ENCODE measurements at regions not wholly inside any gene's neighbourhood (a gene's known extent, or its start where the extent isn't known, plus 50 kb on each side); places are given as distances from the start of the nearest gene placed in this dataset.

DNA sequence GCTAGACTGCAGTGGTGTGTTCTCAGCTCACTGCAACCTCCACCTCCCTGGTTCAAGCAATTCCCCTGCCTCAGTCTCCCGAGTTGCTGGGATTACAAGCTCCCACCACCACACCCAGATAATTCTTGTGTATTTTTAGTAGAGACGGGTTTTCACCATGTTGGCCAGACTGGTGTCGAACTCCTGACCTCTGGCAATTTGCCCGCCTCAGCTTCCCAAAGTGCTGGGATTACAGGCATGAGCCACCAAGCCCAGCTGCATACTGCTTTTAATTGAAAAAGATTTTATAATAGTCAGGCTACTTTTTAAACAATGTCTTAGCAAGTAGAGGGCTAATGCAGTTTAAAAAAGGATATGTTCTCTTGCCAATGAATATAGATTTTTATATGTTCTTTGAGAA, 668.9 kb downstream of the SLC6A15 start:
- WGBS (ENCODE audit: insufficient coverage) = 86% methylated on average over 2 of the region's 4 CpGs
- intact Hi-C loops (cut with micrococcal nuclease) = no loop called here

DNA sequence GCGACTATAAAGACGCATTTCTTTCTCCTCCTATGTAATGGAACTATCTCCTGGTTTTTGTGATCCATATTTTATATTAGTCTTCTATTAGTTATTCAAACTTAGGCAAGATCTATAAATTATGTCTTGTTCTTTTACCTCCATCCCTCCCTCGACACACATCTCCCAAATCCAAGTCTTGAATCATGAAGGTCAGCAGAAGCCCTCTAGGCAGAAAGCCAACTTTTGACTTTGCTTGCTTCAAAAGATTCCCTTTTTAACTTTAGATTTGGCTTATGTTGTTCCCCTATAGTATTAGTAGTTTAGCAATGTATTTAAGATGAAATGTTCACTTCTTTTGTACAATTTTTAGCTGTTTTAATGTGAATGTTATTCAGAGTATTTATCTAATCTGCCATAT, 689.8 kb downstream of the SLC6A15 start:
- intact Hi-C loops (cut with micrococcal nuclease) = no loop called here
- Histone ChIP-seq H3K9ac (ENCODE audit: low read length) (no peak overlapping the region), H3K79me2 (ENCODE audit: control insufficient read depth, insufficient read depth, low read length) (no peaks in the 10 kb centered on the region), H3K9me3 (ENCODE audit: control extremely low read depth in 1 of 3, control insufficient read depth in 2 of 3, insufficient read depth in 1 of 3, low read length in 2 of 3) (no peaks in the 10 kb centered on the region), H3K4me2 (replicated peaks; ENCODE audit: low read depth, low read length, poor library complexity, severe bottlenecking) (no peak overlapping the region), H3K27me3 (replicated peaks in 1 of 4; ENCODE audit: control extremely low read depth in 1 of 4, control insufficient read depth in 3 of 4, insufficient read depth in 4 of 4, low read length in 3 of 4) (no peaks in the 10 kb centered on the region), H3K4me3 (ENCODE audit: control extremely low read depth in 1 of 5, extremely low read depth in 1 of 5, insufficient read depth in 1 of 5, low read depth in 2 of 5, low read length in 4 of 5) (no peak overlapping the region), H3K36me3 (replicated peaks in 1 of 2; ENCODE audit: control extremely low read depth in 1 of 2, control insufficient read depth in 1 of 2, extremely low read depth in 1 of 2, insufficient read depth in 2 of 2, low read length in 1 of 2) (no peaks in the 10 kb centered on the region), H4K20me1 (ENCODE audit: control insufficient read depth, insufficient read depth, low read length, poor library complexity, severe bottlenecking) (no peaks in the 10 kb centered on the region), H3K27ac (ENCODE audit: low read length in 2 of 2) (no peak overlapping the region), H3K4me1 (ENCODE audit: control insufficient read depth in 2 of 2, insufficient read depth in 2 of 2, low read length in 2 of 2) (no peaks in the 10 kb centered on the region), H2AFZ (ENCODE audit: insufficient read depth, low read depth, low read length, poor library complexity, severe bottlenecking) (no peak overlapping the region)
- 100% methylated on average over 1 of the region's 3 CpGs for WGBS (ENCODE audit: insufficient coverage)
- no peak overlapping the region for H3K27ac Mint-ChIP-seq
- H3K27me3 Mint-ChIP-seq = no peaks in the 10 kb centered on the region
- ChIA-PET POLR2A (no interaction called here), CTCF (no interaction called here)
- no peaks in the 10 kb centered on the region for H3K4me1 Mint-ChIP-seq
- TF ChIP-seq, protein P1, sequence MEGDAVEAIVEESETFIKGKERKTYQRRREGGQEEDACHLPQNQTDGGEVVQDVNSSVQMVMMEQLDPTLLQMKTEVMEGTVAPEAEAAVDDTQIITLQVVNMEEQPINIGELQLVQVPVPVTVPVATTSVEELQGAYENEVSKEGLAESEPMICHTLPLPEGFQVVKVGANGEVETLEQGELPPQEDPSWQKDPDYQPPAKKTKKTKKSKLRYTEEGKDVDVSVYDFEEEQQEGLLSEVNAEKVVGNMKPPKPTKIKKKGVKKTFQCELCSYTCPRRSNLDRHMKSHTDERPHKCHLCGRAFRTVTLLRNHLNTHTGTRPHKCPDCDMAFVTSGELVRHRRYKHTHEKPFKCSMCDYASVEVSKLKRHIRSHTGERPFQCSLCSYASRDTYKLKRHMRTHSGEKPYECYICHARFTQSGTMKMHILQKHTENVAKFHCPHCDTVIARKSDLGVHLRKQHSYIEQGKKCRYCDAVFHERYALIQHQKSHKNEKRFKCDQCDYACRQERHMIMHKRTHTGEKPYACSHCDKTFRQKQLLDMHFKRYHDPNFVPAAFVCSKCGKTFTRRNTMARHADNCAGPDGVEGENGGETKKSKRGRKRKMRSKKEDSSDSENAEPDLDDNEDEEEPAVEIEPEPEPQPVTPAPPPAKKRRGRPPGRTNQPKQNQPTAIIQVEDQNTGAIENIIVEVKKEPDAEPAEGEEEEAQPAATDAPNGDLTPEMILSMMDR (IDR thresholded peaks at IDR 0.05) = no peak
- H3K4me3 Mint-ChIP-seq = no peak overlapping the region
- ATAC-seq (ENCODE audit: low read depth) = no peak
- H3K9me3 Mint-ChIP-seq (ENCODE audit: insufficient read depth) = no peaks in the 10 kb centered on the region
- DNase-seq = no peak

More for the DNA sequence above, 668.9 kb downstream of the SLC6A15 start:
- H3K4me2 ChIP-seq (replicated peaks; ENCODE audit: low read depth, low read length, poor library complexity, severe bottlenecking) = no peak overlapping the region
- H3K9ac ChIP-seq (ENCODE audit: low read length) = no peak overlapping the region
- H3K36me3 ChIP-seq (replicated peaks in 1 of 2; ENCODE audit: control extremely low read depth in 1 of 2, control insufficient read depth in 1 of 2, extremely low read depth in 1 of 2, insufficient read depth in 2 of 2, low read length in 1 of 2) = no peaks in the 10 kb centered on the region
- H3K9me3 Mint-ChIP-seq (ENCODE audit: insufficient read depth) = no peaks in the 10 kb centered on the region
- H3K27ac Mint-ChIP-seq = no peak overlapping the region
- no peaks in the 10 kb centered on the region for H4K20me1 ChIP-seq (ENCODE audit: control insufficient read depth, insufficient read depth, low read length, poor library complexity, severe bottlenecking)
- DNase-seq (no peak), ATAC-seq (ENCODE audit: low read depth) (no peak)
- no peaks in the 10 kb centered on the region for H3K27me3 Mint-ChIP-seq
- H3K4me3 ChIP-seq (ENCODE audit: control extremely low read depth in 1 of 5, extremely low read depth in 1 of 5, insufficient read depth in 1 of 5, low read depth in 2 of 5, low read length in 4 of 5) = no peak overlapping the region
- POLR2A ChIA-PET = no interaction called here
- H3K27ac ChIP-seq (ENCODE audit: low read length in 2 of 2) = no peak overlapping the region
- TF ChIP-seq, protein P1 (IDR thresholded peaks at IDR 0.05) = no peak
- TF ChIP-seq EZH2 (IDR thresholded peaks at IDR 0.05; ENCODE audit: borderline replicate concordance, insufficient read depth, low read depth, low read length, poor library complexity, severe bottlenecking) = no peak
- no peaks in the 10 kb centered on the region for H3K4me1 ChIP-seq (ENCODE audit: control insufficient read depth in 2 of 2, insufficient read depth in 2 of 2, low read length in 2 of 2)
- H3K4me3 Mint-ChIP-seq = no peak overlapping the region
- peaks cover 0 to 5% (median 0%) of the 10 kb centered on the region in 3 donors for H3K9me3 ChIP-seq (ENCODE audit: control extremely low read depth in 1 of 3, control insufficient read depth in 2 of 3, insufficient read depth in 1 of 3, low read length in 2 of 3)
- H2AFZ ChIP-seq (ENCODE audit: insufficient read depth, low read depth, low read length, poor library complexity, severe bottlenecking) = no peak overlapping the region
- H3K4me1 Mint-ChIP-seq = no peaks in the 10 kb centered on the region
- no peaks in the 10 kb centered on the region for H3K27me3 ChIP-seq (replicated peaks in 1 of 4; ENCODE audit: control extremely low read depth in 1 of 4, control insufficient read depth in 3 of 4, insufficient read depth in 4 of 4, low read length in 3 of 4)
- no peaks in the 10 kb centered on the region for H3K79me2 ChIP-seq (ENCODE audit: control insufficient read depth, insufficient read depth, low read length)
- CTCF ChIA-PET = no interaction called here

Measured in B cell (primary cell).